SK-N-SH treated with all-trans-retinoic acid at 6 μM for 48 hours (cell line): ENCODE measurements at regions not wholly inside any gene's neighbourhood (a gene's known extent, or its start where the extent isn't known, plus 50 kb on each side); places are given as distances from the start of the nearest gene placed in this dataset.

ENCODE experiments used
- ARNTL ChIP-seq: fragments of 450-650 bp; formaldehyde crosslinking; IDR thresholded peaks from 2 replicates; pipeline ENCODE4 v1.5.0; 2020; ENCODE audit warnings: low read depth, mild to moderate bottlenecking, moderate library complexity, borderline replicate concordance
- ISL1 ChIP-seq: fragments of 250-450 bp; sonication (Bioruptor Pico); IDR thresholded peaks from 2 replicates; pipeline ENCODE4 v2.1.2; 2022; ENCODE audit warnings: mild to moderate bottlenecking, moderate library complexity
- PATZ1 ChIP-seq: fragments of 250-450 bp; sonication (Bioruptor Pico); IDR thresholded peaks from 2 replicates; pipeline ENCODE4 v1.8.0; 2020; ENCODE audit warnings: mild to moderate bottlenecking, moderate library complexity, borderline replicate concordance
- TOX ChIP-seq: fragments of 250-450 bp; sonication (Bioruptor Pico); IDR thresholded peaks from 2 replicates; pipeline ENCODE4 v1.8.0; 2021; ENCODE audit warnings: mild to moderate bottlenecking, moderate library complexity, borderline replicate concordance
- ZC3H10 ChIP-seq: fragments of 250-450 bp; sonication (Bioruptor Pico); IDR thresholded peaks from 2 replicates; pipeline ENCODE4 v1.5.1; 2021; ENCODE audit warnings: mild to moderate bottlenecking, moderate library complexity
- ZFP30 ChIP-seq: fragments of 450-650 bp; formaldehyde crosslinking; IDR thresholded peaks from 2 replicates; pipeline ENCODE4 v1.5.0; 2022; ENCODE audit warnings: mild to moderate bottlenecking, moderate library complexity
- ZNF8 ChIP-seq: fragments of 450-650 bp; formaldehyde crosslinking; IDR thresholded peaks from 2 replicates; pipeline ENCODE4 v1.5.0; 2020; ENCODE audit warnings: mild to moderate bottlenecking, moderate library complexity
- TF ChIP-seq, protein P1 (sequence below): fragments of 250-450 bp; sonication (Bioruptor Pico); IDR thresholded peaks from 2 replicates; pipeline ENCODE4 v1.5.1; 2020; ENCODE audit warnings: low read depth, mild to moderate bottlenecking, moderate library complexity
- TF ChIP-seq, protein P2 (sequence below): fragments of 250-450 bp; sonication (Bioruptor Pico); IDR thresholded peaks from 2 replicates; pipeline ENCODE4 v1.5.1; 2021; ENCODE audit warnings: mild to moderate bottlenecking, moderate library complexity

DNA sequence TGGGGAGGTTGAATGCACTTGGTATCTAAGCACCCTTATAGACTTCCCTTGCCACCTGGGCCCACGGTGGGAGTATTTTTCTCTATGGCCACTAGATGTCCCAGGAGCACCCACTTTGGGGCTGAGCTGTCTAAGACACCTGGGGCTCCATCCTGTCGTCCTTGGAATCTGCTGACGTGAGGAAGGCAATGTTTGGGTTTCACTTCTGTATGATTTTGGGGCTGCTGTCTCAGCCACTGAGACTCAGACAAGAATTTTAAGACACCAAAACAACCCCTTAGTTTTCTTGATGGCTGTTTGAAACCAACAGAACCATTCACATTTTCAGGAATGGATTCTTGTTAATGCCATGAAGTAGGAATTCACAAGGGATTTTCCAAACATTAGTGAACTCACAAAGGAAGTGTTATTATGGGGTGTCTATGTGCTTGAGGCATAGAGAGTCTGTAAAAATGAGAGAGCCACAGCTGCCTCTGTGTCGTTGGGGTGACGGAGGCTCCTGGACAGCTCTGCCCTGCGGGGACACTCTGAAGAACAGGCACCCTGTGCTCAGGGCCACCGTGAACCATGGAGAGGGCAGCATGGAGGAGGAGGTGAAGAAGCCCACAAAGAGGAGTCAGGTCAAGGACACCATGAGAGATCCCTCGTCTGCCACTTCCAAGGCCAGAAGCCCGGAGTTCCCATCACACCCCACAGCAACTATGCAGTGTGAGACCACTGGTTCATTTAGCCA, 106.8 kb upstream of the SPATA13 start:
- TF ChIP-seq ISL1 (CRISPR knock-in tag), result no peak
- no peak for TF ChIP-seq TOX (CRISPR knock-in tag)
- TF ChIP-seq, protein P1, sequence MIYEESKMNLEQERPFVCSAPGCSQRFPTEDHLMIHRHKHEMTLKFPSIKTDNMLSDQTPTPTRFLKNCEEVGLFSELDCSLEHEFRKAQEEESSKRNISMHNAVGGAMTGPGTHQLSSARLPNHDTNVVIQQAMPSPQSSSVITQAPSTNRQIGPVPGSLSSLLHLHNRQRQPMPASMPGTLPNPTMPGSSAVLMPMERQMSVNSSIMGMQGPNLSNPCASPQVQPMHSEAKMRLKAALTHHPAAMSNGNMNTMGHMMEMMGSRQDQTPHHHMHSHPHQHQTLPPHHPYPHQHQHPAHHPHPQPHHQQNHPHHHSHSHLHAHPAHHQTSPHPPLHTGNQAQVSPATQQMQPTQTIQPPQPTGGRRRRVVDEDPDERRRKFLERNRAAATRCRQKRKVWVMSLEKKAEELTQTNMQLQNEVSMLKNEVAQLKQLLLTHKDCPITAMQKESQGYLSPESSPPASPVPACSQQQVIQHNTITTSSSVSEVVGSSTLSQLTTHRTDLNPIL, result no peak
- TF ChIP-seq PATZ1 (CRISPR knock-in tag), result no peak
- TF ChIP-seq ZC3H10, result no peak
- TF ChIP-seq ZFP30, result no peak
- TF ChIP-seq, protein P2, sequence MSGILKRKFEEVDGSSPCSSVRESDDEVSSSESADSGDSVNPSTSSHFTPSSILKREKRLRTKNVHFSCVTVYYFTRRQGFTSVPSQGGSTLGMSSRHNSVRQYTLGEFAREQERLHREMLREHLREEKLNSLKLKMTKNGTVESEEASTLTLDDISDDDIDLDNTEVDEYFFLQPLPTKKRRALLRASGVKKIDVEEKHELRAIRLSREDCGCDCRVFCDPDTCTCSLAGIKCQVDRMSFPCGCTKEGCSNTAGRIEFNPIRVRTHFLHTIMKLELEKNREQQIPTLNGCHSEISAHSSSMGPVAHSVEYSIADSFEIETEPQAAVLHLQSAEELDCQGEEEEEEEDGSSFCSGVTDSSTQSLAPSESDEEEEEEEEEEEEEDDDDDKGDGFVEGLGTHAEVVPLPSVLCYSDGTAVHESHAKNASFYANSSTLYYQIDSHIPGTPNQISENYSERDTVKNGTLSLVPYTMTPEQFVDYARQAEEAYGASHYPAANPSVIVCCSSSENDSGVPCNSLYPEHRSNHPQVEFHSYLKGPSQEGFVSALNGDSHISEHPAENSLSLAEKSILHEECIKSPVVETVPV (CRISPR knock-in tag), result no peak
- TF ChIP-seq ZNF8 (CRISPR knock-in tag), result no peak
- TF ChIP-seq ARNTL (CRISPR knock-in tag), result no peak
